Heart right ventricle (tissue), 16 donors: ENCODE measurements at regions not wholly inside any gene's neighbourhood (a gene's known extent, or its start where the extent isn't known, plus 50 kb on each side); places are given as distances from the start of the nearest gene placed in this dataset.

Experiments used
- ATAC-seq, 8 donors: fragments of 200-7000 bp; cut with Tn5 transposase; one replicate each; pipeline ENCODE4 v1.9.1; 2020; ENCODE audit warnings: mild to moderate bottlenecking in 8 of 8, moderate library complexity in 8 of 8, moderate number of reproducible peaks in 1 of 8
- DNase-seq, 2 donors: peaks; one replicate each; pipeline ENCODE4 v3.0.0-alpha.2; 2020
- H3K27ac ChIP-seq, 10 donors: fragments of 200-600 bp; sonication (generic) in 2 of 10; one replicate each; pipeline versions ENCODE4 v1.5.0 to v1.8.0; 2020 to 2022; ENCODE audit warnings: mild to moderate bottlenecking in 3 of 10
- H3K27me3 ChIP-seq, 7 donors: fragments of 200-600 bp; one replicate each; pipeline ENCODE4 v1.8.0; 2021 to 2022; ENCODE audit warnings: mild to moderate bottlenecking in 2 of 7
- H3K36me3 ChIP-seq, 9 donors: fragments of 200-600 bp; sonication (generic) in 1 of 9; one replicate each; pipeline versions ENCODE4 v1.5.0 to v1.8.0; 2020 to 2022; ENCODE audit warnings: mild to moderate bottlenecking in 2 of 9
- H3K4me1 ChIP-seq, 9 donors: fragments of 200-600 bp; sonication (generic) in 1 of 9; one replicate each; pipeline versions ENCODE4 v1.5.0 to v1.8.0; 2020 to 2022; ENCODE audit warnings: mild to moderate bottlenecking in 4 of 9
- H3K4me3 ChIP-seq, 10 donors: fragments of 200-600 bp; sonication (generic) in 2 of 10; one replicate each; pipeline versions ENCODE4 v1.5.0 to v1.8.0; 2020 to 2022; ENCODE audit warnings: mild to moderate bottlenecking in 7 of 10, moderate library complexity in 2 of 10
- H3K9me3 ChIP-seq, 11 donors: fragments of 200-600 bp in 10 of 11; sonication (generic) in 2 of 11; one replicate each; pipeline versions ENCODE4 v1.5.0 to v1.8.0; 2013 to 2022; ENCODE audit warnings: mild to moderate bottlenecking in 2 of 11, control low read depth in 1 of 11, moderate library complexity in 1 of 11
- CTCF ChIP-seq, 9 donors: fragments of 200-600 bp; sonication (generic) in 2 of 9; IDR thresholded peaks; one replicate each; pipeline versions ENCODE4 v1.5.0 to v1.8.0; 2021 to 2022; ENCODE audit warnings: antibody characterized with exemption in 9 of 9, mild to moderate bottlenecking in 5 of 9, moderate library complexity in 1 of 9
- WGBS, 2 donors: extraction: QIAGEN DNeasy Blood & Tissue Kit; methylation state at CpG; one replicate each; pipeline ENCODE4 v1.1.7; 2013; ENCODE audit warnings: inconsistent platforms in 1 of 2; 5-methylcytosine and 5-hydroxymethylcytosine counted together
- intact Hi-C, 10 donors: fragments of 100-400 bp; cut with DNase I; formaldehyde crosslinking; loops; one replicate each; pipeline versions ENCODE4 v1.11.1 to v1.14.2; 2022
- donor health status: Arrhythmogenic right ventricular cardiomyopathy.
- donor health status: ischemic (EF 13 %, LVEDD 7.1; RV severe dilation, severe dysfunction).
- donor health status: healthy with polysubstance abuse.
- donor health status: DM: no; HTN: yes; CAD: no.
- donor health status: DM: no; HTN: no; CAD: no.
- donor health status: ischemic (EF 25% LVEDD 6.9; RV normal size, moderate dysfunction).
- donor health status: ischemic (EF 25% LVEDD 5.7; RV mildly dilated, moderate dysfunction).
- donor health status: healthy.
- donor health status: DM: yes; HTN: yes; CAD: no.
- donor health status: Ischemic cardiomyopathy.
- donor health status: ischemic (EF 35%, LVEDD 5.7; RV mildly dilated, moderate dysfunction).
- donor health status: nonischemic (EF 11% LVEDD 7.7; RV severe dilation, severe dysfunction).
- donor health status: DM: yes; HTN: yes; CAD: no.
- donor health status: PGD.
- donor health status: ischemic (EF 29% LVEDD 5.4; RV normal size, mild dysfunction).
- donor health status: nonischemic (EF 23%, LVEDD 6.1; RV moderate dilation, normal function).

GRCh38 chr12:24411948-24412347 lies 462.5 kb upstream of the SOX5 start:
- TF ChIP-seq CTCF (IDR thresholded peaks at IDR 0.05): no peak
- no peak overlapping the region for H3K4me3 ChIP-seq
- no peak overlapping the region for H3K27ac ChIP-seq
- ATAC-seq (no peak), DNase-seq (no peak)
- peaks cover 0 to 8% (median 0%) of the 10 kb centered on the region in 11 donors for H3K9me3 ChIP-seq
- H3K36me3 ChIP-seq: no peaks in the 10 kb centered on the region
- intact Hi-C loops: loop anchor here in 1 of 10 donors (10.0 kb wide), 1 partner anchor 197 kb away; no protein-coding TSS in a partner anchor
- H3K27me3 ChIP-seq: no peaks in the 10 kb centered on the region
- H3K4me1 ChIP-seq: no peaks in the 10 kb centered on the region
- 98 to 99% methylated on average over 8 of the region's 8 CpGs for WGBS, 2 donors

- DNase-seq: no peak
- Histone ChIP-seq H3K27ac (no peak overlapping the region), H3K36me3 (no peaks in the 10 kb centered on the region), H3K4me1 (no peaks in the 10 kb centered on the region), H3K4me3 (no peak overlapping the region), H3K9me3 (peaks cover 0 to 8% (median 0%) of the 10 kb centered on the region in 11 donors), H3K27me3 (no peaks in the 10 kb centered on the region)
- no peak for ATAC-seq
- 82 to 87% methylated on average over 5 of the region's 5 CpGs for WGBS, 2 donors
- intact Hi-C loops: loop anchor here in 1 of 10 donors (10.0 kb wide), 1 partner anchor 195 kb away; no protein-coding TSS in a partner anchor
- no peak for TF ChIP-seq CTCF (IDR thresholded peaks at IDR 0.05)
Observed at GRCh38 chr12:24409868-24410267, 460.4 kb upstream of the SOX5 start.

- intact Hi-C loops: no loop called here
- ATAC-seq (no peak), DNase-seq (no peak)
- H3K36me3 ChIP-seq: no peaks in the 10 kb centered on the region
- H3K9me3 ChIP-seq: peaks cover 0 to 8% (median 0%) of the 10 kb centered on the region in 11 donors
- H3K4me3 ChIP-seq: no peak overlapping the region
- H3K27ac ChIP-seq: no peak overlapping the region
- no peaks in the 10 kb centered on the region for H3K4me1 ChIP-seq
- H3K27me3 ChIP-seq: no peaks in the 10 kb centered on the region
- 74 to 79% methylated on average over 5 of the region's 5 CpGs for WGBS, 2 donors
- no peak for TF ChIP-seq CTCF (IDR thresholded peaks at IDR 0.05)
Observed at GRCh38 chr12:24408305-24408704, 458.8 kb upstream of the SOX5 start.

GRCh38 chr12:24407884-24408283 lies 458.4 kb upstream of the SOX5 start:
- Histone ChIP-seq H3K9me3 (peaks cover 0 to 8% (median 0%) of the 10 kb centered on the region in 11 donors), H3K36me3 (no peaks in the 10 kb centered on the region), H3K27me3 (no peaks in the 10 kb centered on the region), H3K4me3 (no peak overlapping the region), H3K4me1 (no peaks in the 10 kb centered on the region), H3K27ac (no peak overlapping the region)
- ATAC-seq: no peak
- intact Hi-C loops: no loop called here
- no peak for DNase-seq
- 77% methylated on average over 7 of the region's 7 CpGs for WGBS, 2 donors
- TF ChIP-seq CTCF (IDR thresholded peaks at IDR 0.05): no peak
